ENCODE measurements at regions not wholly inside any gene's neighbourhood (a gene's known extent, or its start where the extent isn't known, plus 50 kb on each side); places are given as distances from the start of the nearest gene placed in this dataset.

- TF ChIP-seq, protein P1, sequence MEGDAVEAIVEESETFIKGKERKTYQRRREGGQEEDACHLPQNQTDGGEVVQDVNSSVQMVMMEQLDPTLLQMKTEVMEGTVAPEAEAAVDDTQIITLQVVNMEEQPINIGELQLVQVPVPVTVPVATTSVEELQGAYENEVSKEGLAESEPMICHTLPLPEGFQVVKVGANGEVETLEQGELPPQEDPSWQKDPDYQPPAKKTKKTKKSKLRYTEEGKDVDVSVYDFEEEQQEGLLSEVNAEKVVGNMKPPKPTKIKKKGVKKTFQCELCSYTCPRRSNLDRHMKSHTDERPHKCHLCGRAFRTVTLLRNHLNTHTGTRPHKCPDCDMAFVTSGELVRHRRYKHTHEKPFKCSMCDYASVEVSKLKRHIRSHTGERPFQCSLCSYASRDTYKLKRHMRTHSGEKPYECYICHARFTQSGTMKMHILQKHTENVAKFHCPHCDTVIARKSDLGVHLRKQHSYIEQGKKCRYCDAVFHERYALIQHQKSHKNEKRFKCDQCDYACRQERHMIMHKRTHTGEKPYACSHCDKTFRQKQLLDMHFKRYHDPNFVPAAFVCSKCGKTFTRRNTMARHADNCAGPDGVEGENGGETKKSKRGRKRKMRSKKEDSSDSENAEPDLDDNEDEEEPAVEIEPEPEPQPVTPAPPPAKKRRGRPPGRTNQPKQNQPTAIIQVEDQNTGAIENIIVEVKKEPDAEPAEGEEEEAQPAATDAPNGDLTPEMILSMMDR (conservative IDR thresholded peaks at IDR 0.05; ENCODE audit: low read length) = no peak
- no peak for TF ChIP-seq EZH2phosphoT487 (IDR thresholded peaks at IDR 0.05; ENCODE audit: borderline replicate concordance, low read depth, low read length)
Observed at GRCh38 chr13:87089391-87089790, 581.8 kb upstream of the SLITRK5 start.
